SIG-M5 treated with dmso at 0.1 percent for 504 hours (cell line): ENCODE measurements at regions not wholly inside any gene's neighbourhood (a gene's known extent, or its start where the extent isn't known, plus 50 kb on each side); places are given as distances from the start of the nearest gene placed in this dataset.
"Not testable (repeated sequence)": the region's sequence is repeated elsewhere in the genome, so short reads cannot be mapped to it uniquely, and the experiment has no call there.

Experiments
- DNase-seq: peaks from one replicate; lab custom pipeline; 2025; ENCODE audit not compliant: unreplicated experiment; lab: John Stamatoyannopoulos, UW

DNA sequence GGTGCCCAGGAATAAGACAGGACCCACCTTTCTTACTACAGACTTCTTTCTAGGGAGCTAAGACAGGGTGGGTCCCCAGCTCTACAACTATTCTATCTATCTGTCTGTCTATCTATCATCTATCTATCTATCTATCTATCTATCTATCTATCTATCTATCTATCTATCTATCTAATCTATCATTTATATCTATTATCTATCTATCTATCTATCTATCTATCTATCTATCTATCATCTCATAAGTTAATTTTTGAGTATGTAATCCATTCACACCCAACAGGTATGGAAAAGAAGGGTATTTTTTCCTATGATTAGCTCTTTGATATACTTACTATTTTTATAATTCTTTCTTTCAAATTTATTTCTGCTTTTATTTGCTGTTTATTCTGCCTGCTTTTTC is 55.9 kb downstream of the BAMBI start:
- DNase-seq, result no peak

DNA sequence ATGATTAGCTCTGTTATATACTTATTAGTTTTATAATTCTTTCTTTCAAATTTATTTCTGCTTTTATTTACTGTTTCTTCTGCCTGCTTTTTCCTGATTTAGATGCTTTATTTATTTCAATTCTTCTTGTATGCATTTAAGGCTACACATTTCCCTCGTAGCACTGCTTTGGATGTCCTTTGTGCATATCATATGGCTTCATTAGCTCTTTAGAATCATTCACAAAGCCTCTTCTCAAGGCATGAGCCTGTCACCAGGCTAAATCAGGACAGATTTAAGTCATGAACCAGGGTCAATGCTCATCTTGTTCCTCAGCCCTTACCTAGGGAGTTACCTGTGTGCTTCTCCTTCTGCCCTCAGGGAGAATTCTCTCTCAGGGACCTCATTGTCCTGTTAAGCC is 56.3 kb downstream of the BAMBI start:
- DNase-seq, result no peak

DNA sequence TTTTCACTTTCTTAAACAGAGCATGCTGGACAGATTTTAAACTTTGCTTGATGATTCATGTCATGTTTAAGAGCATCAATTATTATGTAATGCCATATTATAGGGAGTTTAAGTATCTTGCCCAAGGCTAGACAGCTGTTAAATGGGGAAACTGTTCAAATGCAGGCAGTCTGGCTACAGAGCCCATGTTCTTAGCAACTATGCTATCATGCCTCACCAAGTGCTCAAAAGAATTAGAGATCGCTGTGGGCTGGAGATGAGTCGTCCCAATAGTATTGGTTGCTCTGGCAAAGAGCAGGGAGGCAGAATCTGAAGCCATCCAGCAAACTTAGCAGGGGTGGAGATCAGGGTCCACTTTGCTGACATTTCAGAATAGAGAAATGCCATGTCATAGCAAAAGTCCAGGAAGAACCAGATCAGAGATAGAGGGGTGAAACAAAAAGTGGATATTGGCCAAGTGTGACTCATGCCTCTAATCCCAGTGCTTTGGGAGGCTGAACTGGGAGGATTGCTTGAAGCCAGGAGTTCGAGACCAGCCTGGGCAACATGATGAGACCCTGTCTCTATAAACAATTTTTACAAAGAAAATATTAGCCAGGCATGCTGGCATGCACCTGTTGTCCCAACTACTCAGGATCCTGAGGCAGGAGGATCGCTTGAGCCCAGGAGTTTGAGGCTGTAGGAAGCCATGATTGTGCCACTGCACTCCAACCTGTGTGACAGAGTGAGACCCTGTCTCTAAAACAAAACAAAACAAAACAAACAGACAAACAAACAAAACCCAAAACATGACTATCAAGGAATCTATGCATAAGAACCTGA is 57.8 kb downstream of the BAMBI start:
- DNase-seq, result peak; percentile 59

DNA sequence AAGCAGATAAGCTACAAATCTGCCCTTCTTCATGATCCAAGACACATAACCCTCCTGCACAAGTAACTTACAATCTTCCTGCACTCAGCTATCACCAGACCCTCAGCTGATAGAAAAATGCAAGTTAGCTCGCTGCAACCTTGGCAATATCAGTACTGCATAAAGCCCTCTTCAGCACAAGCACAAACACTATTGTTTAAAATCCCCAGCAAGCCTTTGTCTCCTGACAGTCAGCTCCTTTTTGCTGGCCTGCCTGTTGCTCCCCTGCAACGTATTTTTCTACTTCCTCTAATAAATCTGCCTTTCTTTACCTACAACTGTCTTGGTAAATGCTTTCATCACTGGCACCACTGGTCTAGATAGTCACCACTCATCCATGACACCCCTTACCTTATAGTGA is 59.8 kb downstream of the BAMBI start:
- no peak for DNase-seq

DNA sequence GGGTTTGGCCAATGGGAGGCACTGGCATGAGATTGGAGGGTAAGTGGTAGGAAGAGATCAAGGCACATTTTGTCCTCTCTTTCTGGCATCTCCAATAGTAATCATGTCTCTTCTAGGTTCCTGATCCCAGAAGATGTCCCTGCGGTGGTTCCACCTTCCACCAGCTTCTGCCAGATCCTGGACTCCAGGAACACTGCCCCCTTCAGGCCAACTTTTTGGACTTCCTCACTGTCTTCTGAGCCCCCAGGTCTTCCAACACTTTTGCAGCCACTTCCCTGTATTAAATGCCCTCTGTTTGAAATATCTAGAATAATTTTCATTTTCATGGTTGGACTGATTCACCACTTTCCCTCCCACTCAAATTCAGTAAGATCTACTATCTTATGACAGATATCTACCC is 60.9 kb downstream of the BAMBI start:
- no peak for DNase-seq

DNA sequence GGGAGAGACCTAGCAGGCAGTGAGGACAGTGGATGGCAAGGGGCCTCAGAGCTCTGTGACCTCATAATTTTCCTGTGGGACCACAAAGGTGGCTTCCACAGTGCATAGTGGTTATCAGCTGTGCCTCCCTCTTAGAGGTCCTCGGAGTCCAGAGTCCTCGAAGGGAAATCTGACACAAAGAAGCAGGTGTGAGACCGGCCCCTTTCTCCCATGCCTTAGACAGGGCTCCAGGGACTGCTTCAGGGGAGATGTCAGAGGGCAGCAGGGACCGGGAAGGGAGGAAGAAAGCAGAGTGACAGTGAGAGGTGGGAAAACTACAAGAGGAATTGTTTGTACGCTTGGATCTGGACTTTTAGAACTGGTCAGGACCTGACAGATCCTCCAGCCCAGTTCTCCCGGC is 66.3 kb downstream of the BAMBI start:
- DNase-seq, result no peak

DNA sequence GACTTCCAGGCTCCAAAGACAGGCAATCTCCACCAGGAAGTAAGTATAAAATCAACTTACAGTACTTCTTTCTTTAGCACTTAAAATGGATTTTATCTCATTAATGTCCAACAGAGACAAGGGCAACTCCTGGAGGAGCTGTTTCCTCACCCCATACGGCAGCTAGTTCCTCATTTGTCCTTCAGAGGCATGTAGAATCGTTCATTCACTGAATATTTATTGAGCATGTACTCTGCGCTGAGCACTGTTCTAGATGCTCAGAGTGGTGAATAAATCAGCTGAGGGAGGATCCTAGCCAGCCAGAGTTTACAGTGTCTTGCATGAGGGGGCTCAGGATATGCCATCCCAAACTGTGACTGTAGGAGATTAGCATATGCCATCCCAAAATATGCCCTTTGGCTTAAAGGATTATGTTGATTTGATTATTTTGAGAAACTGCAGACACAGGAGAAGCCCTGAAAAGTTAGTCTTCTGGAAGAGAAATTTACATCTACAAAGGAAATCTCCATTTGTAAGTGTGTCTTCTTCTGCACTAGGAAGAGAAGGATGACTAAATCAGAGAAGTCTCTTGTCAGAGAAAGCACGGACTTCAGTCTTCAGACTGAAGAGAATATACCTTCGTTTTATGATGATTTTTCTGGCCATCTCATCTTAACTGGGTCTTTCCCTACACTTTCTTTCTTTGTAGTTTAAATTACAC is 66.9 kb downstream of the BAMBI start:
- DNase-seq, result no peak

DNA sequence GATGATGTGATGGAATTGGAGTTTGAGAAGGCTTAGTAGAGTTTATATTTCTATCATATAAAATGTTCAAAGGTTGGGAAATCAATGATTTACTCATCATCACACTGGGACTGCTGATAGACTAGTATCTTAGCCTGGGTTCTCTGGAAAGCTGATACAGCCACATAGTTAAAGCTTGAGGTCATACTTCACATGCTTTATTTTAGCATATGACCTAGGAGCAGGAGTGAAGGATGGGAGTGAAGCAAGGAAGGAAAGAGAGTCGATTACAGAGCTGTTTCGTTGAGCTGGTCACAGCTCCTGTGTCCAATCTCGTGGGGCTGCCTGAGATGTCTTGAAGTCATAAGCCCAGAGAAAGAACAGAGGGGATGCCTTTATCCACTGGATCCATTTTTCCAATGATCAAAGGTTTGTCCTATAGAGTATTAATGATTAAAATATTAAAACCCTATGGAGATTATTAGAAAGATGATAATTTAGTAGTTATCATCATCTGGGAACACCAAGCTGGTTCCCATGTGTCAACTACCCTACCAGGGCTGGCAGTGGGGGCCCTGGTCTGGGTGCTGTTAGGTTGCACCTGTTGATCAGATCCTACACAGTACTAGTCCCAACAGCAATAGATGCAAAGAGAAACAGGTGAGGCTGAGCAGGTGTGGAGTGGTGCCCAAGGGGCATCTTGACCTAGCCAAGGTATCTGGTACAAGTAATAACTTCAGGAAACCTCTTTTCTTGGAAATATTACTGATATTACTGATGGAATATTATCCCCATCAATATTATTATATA is 77.8 kb downstream of the BAMBI start:
- DNase-seq, result no peak

DNA sequence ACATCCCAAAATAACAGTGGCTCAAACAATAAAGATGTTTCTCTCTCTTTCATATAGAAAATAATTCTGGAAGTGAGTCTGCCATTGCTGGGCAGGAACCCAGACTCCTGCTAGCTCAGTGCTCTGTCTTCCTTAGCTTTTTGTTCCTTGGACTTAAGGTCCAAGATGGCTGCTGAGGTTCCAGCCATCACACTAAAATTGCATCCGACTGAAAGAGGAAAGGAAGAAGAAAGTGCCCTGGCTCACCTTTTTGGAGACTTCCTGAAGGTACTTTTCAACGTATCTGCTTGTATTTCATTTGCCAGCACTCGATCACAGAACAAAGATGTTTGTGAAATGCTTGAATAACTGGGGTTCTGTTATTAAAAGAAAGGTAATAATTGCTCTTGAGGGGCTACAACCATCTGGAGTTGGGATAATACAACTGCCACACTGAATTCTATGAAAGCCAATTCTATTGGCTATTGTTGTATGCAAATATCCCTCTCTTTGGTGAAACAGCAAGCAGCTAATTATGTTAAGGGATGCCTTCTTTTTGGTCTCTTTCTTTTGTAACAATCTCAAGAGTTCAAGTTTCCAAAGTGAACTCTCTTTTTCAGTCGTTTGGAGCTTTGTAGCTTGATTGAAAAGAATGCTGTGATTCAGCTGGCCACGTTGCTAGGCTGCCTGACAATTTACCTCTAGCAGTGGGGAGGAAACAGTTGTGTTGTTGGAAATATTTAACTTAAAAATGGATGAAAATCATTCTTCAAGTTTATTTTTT is 83.9 kb downstream of the BAMBI start:
- DNase-seq, result no peak

DNA sequence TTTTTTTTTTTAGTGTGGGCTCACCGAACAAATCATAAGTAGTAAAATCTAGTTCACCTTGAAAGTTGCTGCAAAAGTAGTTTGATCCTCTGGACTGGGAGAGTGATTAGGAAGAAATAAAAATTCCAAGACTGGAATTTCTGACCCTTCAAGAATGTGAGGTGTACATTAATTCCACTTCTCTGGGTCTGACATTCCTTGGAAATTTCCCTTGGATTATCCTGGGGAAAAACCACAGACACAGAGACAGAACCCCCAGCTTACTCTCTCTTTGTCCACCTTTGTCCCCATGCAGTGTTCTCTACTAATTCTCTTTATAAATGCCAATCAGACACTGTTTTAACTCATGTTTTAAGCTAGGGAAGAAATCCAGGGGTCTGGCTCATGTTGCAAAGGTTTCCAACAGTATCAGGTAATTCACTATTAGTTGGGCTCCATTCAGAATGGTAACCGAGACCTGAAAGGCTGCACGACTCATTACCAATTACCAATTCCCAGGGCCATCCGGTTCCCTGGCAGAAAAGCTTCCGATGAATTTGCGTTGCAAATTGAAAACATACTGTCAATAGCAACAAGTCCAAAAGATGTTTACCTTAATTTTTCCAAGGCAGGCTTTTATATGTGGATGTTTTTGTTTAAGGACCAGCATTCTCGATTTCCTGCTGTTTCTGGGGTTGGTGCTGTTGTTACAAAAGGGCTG is 86.3 kb downstream of the BAMBI start:
- no peak for DNase-seq

DNA sequence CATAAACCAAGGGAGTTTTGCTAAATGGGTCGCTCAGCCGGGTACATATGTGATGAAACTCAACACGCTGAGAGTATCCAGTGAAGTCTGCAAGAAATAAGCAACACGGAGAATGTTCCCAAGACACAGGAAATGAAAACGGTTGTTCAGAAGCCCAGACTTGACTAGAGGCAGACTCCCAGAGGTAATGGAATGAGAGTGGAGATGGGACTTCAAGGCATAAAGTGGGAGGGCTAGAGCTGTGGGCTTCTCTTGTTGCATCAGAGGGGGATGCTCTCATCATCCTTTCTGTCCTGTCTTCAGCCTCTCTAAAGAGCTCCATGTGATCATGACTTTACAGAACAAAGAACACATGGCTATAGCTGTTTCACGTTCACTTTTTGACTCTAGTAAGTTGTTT is 88.3 kb downstream of the BAMBI start:
- DNase-seq, result no peak

DNA sequence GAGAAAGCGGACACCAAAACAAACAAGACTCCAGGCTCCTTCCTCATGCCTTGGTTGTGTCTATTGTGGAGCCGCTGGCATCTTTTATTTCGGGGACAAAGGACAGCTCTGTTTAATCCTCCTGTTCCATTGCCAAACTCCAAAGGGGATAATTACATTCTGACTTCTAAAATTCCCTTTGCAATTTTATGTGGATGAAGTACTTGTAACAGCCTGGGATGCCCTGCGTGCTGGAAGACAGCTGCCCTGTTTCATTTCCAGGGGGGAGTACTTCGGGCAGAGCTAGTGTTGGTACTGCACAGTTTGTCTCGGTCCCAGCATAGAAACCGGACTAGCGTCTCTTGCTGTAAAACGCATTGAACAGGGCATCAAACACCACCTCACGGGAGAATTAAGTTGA is 90.9 kb downstream of the BAMBI start:
- no peak for DNase-seq

DNA sequence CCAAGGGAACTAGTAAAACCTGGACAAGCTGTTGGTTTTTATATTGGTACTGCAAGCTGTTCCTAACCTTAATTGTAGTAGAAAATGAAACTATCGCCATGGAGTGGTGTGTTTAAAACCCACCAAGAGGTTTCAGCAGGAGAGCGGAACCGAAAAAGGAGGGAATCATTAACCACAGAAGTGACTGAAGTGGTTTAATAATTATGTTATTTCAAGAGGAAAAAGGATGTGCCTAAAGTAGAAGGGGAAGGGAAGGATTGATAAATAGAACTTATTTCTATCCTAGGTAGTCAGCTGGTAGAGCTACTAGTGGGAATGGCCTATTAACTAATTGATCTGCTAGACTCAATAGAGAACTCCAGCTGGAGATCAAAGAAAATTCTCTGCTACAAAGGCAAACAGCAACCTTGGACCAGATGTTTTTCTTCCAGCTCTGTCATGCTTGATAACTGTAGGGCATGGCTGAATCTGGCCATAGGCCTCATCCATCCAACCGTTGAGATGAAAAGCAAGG is 91.8 kb downstream of the BAMBI start:
- DNase-seq, result peak; percentile 4

DNA sequence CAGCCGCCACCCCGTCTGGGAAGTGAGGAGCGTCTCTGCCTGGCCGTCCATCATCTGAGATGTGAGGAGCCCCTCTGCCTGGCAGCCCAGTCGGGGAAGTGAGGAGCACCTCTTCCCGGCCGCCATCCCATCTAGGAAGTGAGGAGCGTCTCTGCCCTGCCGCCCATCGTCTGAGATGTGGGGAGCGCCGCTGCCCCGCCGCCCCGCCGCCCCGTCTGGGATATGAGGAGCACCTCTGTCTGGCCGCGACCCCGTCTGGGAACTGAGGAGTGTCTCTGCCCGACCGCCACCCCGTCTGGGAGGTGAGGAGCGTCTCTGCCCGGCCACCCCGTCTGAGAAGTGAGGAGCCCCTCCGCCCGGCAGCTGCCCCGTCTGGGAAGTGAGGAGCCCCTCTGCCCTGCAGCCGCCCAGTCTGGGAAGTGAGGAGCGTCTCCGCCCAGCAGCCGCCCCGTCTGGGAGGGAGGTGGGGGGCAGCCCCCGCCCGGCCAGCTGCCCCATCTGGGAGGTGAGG is 94.3 kb downstream of the BAMBI start:
- not testable (repeated sequence) for DNase-seq

DNA sequence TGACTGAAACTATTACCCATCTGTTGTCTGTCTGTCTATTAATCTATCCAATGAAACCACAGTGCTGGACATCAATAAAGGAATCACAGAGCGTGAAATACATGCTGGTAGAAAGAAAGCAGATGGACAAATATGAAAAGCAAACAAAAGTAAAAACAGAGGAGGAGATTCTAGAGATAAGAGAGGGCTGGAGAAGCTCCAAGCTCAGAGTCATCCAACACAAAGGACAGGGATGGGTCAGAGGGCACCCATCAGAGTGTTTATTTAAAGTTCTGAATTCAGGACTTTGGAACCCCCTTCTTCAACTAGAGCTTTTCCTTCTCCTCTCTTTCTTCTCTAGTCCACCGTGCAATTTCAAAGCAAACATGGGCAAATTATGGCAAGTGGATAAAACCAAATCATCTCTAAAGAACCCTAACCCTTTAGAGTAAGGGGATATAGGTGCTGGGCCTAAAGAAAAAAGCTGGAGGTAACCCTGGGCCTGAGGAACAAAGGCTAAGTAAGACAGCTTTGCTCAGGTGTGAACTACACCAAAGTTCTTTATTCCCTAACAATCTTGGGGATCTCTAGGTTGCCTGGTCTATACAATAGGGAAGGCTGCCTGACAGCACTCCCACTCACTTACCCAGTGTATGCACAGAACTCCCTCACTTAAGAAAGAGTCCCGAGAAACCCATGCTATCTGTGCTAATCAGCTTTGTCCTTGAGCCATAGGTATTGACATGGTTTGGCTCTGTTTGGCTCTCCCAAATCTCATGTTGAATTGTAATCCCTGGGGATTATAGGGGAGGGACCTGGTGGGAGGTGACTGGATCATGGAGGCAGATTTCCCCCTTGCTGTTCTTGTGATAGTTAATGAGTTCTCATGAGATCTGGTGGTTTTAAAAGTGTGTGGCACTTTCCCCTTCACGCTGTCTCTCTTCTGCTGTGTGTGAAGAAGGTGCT is 97.0 kb downstream of the BAMBI start:
- DNase-seq, result no peak

DNA sequence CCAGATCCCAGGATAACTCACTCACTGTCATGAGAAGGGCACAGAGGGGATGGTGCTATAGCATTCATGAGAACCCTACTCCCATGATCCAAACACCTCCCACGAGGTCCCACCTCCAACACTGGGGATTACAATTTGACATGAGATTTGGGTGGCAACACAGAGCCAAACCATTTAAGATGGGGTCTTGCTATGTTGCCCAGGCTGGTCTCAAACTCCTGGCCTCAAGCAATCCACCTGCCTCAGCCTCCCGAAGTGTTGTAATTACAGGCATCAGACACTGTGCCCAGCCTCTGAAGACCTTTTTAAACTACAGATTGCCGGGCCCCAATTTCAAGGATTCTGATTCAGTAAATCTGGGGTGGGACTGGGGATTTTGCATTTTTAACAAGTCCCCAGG is 98.5 kb downstream of the BAMBI start:
- no peak for DNase-seq

DNA sequence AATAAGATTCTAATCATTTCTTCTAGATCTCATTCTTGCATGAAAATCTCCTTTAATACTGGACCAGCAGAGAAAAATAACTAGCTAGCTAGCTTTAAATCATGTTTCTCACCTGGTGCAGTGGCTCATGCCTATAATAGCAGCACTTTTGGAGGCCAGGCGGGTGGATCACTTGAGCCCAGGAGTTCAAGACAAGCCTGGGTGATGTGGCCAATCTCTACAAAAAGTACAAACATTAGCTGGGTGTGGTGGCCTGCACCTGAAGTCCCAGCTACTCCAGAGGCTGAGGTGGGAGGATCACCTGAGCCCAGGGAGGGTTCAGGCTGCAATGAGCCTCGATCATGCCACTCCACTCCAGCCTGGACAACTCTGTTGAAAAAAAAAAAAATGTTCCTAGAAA is 99.2 kb downstream of the BAMBI start:
- DNase-seq, result no peak

DNA sequence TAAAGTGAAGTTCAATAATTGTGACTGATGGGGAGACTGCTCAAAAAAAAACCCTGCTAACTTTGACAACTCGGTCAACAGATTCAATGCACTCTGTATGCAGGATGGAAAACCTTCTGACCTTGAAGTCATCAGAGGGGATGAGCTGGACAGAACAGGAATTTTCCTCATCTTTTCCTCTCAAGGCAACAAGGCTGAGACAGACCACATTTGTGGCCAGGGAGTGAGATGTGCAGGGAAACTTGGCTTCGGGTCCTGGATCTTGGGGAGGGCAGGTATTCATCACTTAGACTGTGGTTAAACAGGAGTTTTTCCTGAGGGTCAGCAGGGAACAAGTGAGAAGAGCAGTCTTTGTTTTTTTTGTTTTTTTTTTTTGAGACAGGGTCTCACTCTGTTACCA is 100.6 kb downstream of the BAMBI start:
- DNase-seq, result no peak

DNA sequence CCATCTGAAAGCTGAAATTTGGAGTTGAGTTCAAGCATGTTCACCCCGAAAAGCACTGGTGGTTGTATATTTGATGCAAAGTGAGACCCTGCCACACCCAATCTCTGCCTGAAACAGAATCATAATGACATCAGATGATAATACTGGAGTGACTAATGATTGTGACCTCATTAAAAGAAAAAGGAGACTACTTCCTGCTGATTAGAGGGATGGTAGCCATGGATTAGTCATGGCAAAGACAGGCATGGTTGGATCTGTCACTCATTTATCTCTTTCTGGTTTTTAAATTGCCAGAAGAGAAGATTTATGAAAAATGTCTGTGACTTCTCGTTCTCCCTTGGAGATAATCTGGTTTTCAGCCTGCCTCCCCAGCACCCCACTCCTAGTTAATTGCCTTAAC is 101.2 kb downstream of the BAMBI start:
- DNase-seq, result no peak
